Cardiac fibroblast (primary cell): ENCODE measurements at regions not wholly inside any gene's neighbourhood (a gene's known extent, or its start where the extent isn't known, plus 50 kb on each side); places are given as distances from the start of the nearest gene placed in this dataset.
A peak's percentile ranks its signal among the peaks of the same experiment; 100 is the strongest.
"Not testable (repeated sequence)": the region's sequence is repeated elsewhere in the genome, so short reads cannot be mapped to it uniquely, and the experiment has no call there.

ENCODE experiments used
- DNase-seq, 2 donors: peaks; one replicate each; pipeline versions ENCODE4 v3.0.0 to v3.0.0-alpha.2; 2010; ENCODE audit warnings: low read depth in 2 of 2
- H3K4me3 ChIP-seq, 2 donors: replicated peaks in 1 of 2; 1 replicate in 1 of 2; 2 replicates in 1 of 2; pipeline ENCODE4 v1.5.1; 2011; ENCODE audit warnings: low read depth in 2 of 2, low read length in 2 of 2, mild to moderate bottlenecking in 2 of 2, moderate library complexity in 1 of 2
- CTCF ChIP-seq: IDR thresholded peaks from one replicate; pipeline ENCODE4 v1.5.1; 2011; ENCODE audit warnings: low read depth, mild to moderate bottlenecking, low read length, inconsistent platforms

GRCh38 chr13:73521985-73522524, 463.2 kb downstream of the KLF5 start:
- no peak overlapping the region for H3K4me3 ChIP-seq
- DNase-seq: peak in 1 of 2 donors; percentile 5
- TF ChIP-seq CTCF: no peak

- DNase-seq: no peak
- no peak for TF ChIP-seq CTCF
- no peak overlapping the region for H3K4me3 ChIP-seq
Observed at GRCh38 chr13:73521290-73521624, 462.5 kb downstream of the KLF5 start.

GRCh38 chr13:73520566-73521289, 461.9 kb downstream of the KLF5 start:
- DNase-seq: no peak
- no peak for TF ChIP-seq CTCF
- no peak overlapping the region for H3K4me3 ChIP-seq

GRCh38 chr13:73520135-73520534, 461.3 kb downstream of the KLF5 start:
- not testable (repeated sequence) for DNase-seq, H3K4me3 ChIP-seq

GRCh38 chr13:73519396-73520116, 460.8 kb downstream of the KLF5 start:
- no peak for TF ChIP-seq CTCF
- DNase-seq: no peak
- H3K4me3 ChIP-seq: no peak overlapping the region

- TF ChIP-seq CTCF: no peak
- no peak overlapping the region for H3K4me3 ChIP-seq
- no peak for DNase-seq
Observed at GRCh38 chr13:73517766-73518165, 459.0 kb downstream of the KLF5 start.

GRCh38 chr13:73516731-73517130, 457.9 kb downstream of the KLF5 start:
- H3K4me3 ChIP-seq: no peak overlapping the region
- no peak for TF ChIP-seq CTCF
- no peak for DNase-seq
